Skin epidermis (tissue), 12 donors: ENCODE measurements at regions not wholly inside any gene's neighbourhood (a gene's known extent, or its start where the extent isn't known, plus 50 kb on each side); places are given as distances from the start of the nearest gene placed in this dataset.
"Not testable (repeated sequence)": the region's sequence is repeated elsewhere in the genome, so short reads cannot be mapped to it uniquely, and the experiment has no call there.

Experiments
- H3K27ac ChIP-seq, 21 experiments: fragments of 200-600 bp; sonication (generic) in 11 of 21; one replicate each; pipeline ENCODE4 v1.5.0; 2020; ENCODE audit warnings: mild to moderate bottlenecking in 3 of 21, inconsistent platforms in 2 of 21, moderate library complexity in 2 of 21
- H3K4me3 ChIP-seq, 7 experiments: fragments of 200-600 bp; sonication (generic) in 2 of 7; one replicate each; pipeline ENCODE4 v1.5.0; 2020; ENCODE audit warnings: inconsistent platforms in 2 of 7, mild to moderate bottlenecking in 2 of 7, moderate library complexity in 1 of 7

DNA sequence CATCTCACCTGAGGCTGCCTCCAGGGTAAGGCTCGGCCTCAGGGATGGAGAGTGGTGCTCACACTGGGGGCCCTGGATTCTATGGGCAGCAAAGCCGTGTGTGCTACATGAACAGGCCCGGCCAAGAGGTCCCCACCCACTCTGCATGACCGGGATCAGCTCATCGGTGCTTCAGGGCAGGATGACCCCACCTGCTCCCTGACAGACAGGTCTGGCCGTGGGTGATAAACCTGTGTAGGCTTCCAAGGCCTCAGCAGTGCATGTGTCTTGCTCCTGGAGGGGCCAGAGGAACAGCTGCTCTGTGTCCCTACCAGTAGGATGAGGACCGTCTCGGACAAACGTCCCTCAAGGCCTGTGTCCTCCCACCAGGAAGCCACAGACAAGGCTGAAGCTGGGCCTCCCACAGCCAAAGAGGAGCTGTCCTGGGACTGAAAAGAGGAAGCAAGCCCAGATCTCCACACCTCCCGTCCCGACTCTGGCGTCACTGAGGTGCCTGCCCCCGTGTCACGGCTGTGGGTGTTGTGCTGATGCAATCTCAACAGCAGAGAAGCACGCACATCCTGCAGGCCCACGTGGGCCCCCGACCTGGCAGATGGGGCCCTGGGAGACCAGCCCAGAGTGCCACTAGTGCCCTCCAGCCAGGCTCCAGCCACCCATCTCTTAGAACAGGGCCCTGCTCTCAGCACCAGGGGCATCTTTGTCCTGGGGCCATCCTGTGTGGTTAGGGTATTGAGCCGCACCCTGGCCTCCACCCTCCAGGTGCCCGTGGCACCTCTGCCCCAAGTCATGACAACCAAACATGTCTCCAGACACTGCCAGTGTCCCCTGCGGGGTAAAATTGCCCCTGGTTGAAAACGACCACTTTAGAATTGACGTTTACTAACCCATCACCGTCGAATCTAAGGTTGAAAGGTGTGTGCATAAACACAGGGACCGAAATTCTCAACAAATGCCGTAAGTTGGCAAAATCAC lies 5455.9 kb upstream of the TPTE start:
- H3K27ac ChIP-seq: peak overlapping the region in 1 of 21 experiments; percentile 42
- not testable (repeated sequence) for H3K4me3 ChIP-seq

- H3K4me3 ChIP-seq, H3K27ac ChIP-seq: not testable (repeated sequence)
Measured at GRCh38 chr21:5066682-5067251, 5454.6 kb upstream of the TPTE start.

DNA sequence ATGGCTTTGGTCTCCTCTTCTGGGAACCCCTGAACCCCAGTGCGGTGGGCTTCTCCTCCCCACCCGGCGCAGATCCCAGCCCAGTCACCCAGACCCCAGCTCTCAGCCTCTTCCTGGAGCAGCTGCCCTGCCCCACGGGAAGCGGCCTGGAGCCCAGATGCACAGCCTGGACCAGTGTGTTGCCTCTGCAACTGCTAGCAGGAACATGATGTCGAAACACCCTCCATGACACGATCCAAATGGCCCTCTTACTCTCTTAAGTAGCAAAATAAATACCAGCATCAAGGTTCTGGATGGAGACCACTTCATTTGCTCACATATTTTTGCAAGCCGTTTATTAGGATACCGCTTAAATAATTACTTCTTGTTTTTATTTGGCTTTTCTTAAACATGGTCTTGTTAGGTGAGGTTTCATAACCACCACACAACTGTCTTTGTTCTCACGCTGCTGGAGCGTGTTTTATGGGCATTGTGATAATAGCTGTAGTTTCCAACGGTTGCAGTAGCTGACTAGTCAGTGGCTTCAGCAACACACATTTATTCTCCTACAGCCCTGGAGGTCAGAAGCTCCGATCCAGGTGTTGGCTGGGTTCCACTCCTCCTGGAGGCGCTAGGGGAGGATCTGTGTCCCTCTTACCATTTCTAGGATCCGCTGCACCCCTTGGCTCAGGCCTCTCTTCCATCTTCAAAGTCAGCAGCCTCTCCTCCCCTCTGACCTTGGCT lies 5453.9 kb upstream of the TPTE start:
- H3K27ac ChIP-seq, H3K4me3 ChIP-seq: not testable (repeated sequence)

DNA sequence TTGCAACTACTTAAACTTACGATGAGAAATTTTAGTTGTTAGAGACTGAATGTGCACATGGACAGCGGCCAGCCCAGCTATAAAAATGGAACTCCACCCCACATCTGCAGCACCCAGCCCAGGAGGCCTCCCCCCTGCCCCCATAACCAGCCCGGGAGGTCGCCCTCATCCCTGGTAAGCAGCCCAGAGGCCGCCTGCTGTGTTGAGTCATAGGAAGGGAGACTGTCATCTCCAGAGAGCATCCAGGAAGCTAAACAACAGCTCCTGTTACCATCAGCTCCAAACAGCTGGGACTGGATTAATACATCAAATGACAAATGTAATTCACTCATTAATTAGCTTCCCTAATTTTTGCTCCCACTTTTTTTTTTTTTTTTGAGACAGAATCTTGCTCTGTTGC lies 5452.7 kb upstream of the TPTE start:
- not testable (repeated sequence) for H3K4me3 ChIP-seq, H3K27ac ChIP-seq

GRCh38 chr21:5071180-5071579 lies 5450.2 kb upstream of the TPTE start:
- H3K27ac ChIP-seq: not testable (repeated sequence)

DNA sequence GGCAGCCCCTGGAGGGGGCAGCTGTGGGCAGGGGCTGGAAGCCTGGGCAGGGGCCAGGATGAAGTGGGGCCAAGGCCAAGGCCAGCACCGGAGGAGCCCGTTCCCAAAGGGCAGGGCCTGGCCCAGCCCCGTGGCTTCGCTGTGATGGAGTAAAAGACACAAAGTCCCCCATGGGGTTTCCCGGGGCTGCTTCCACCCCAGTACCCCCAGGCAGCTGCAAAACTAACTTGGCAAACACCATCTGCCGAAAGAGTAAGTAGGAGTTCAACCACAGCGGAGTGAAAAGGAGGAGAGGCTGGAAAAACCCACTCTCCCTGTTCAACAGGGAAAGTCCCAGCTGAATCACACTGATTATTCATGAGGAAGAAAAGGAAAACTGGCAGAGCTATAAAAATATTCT lies 5444.5 kb upstream of the TPTE start:
- H3K4me3 ChIP-seq, H3K27ac ChIP-seq: not testable (repeated sequence)

More at GRCh38 chr21:5071180-5071579, 5450.2 kb upstream of the TPTE start:
- H3K4me3 ChIP-seq: not testable (repeated sequence)

DNA sequence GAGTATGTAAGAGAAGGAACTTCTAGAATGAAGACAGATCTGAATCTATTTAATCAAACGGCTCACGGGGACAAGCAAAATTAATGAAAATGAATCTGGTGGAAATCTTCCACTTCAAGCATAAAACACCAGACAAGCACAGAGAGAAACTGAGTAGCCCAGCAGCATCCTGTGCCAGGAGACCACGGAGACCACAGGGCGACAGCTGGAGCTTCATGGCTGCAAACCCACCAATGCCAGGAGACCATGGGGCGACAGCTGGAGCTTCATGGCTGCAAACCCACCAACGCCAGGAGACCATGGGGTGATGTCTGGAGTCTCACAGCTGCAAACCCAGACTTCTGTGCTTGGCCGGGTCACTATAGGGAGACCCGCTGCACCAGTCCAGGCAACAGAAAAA lies 5442.0 kb upstream of the TPTE start:
- H3K4me3 ChIP-seq: not testable (repeated sequence)

DNA sequence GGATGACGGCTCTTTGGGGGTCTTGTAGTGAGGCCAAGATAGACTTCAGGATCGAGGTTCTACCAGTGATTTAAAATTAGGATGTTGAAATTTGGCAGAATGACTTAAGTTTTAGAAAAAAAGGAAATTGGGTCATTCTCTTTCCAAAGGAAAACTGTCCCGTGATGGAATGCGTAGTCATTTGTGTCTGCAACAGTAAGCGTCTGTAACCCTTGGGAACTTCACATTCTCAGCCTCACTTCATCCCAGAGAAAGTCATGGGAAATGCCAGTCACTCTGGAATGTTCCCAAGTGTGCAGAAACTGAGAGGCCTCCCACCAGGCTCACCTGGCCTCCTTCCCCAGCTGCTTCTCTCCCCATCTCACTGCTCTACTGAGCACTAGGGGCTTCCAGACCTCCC lies 5441.4 kb upstream of the TPTE start:
- H3K4me3 ChIP-seq, H3K27ac ChIP-seq: not testable (repeated sequence)

More for the DNA sequence above, 5442.0 kb upstream of the TPTE start:
- not testable (repeated sequence) for H3K27ac ChIP-seq

- not testable (repeated sequence) for H3K27ac ChIP-seq, H3K4me3 ChIP-seq
Measured at GRCh38 chr21:5084246-5084645, 5437.1 kb upstream of the TPTE start.

GRCh38 chr21:5085456-5085855 lies 5435.9 kb upstream of the TPTE start:
- H3K4me3 ChIP-seq: not testable (repeated sequence)

GRCh38 chr21:5086416-5086815 lies 5435.0 kb upstream of the TPTE start:
- not testable (repeated sequence) for H3K27ac ChIP-seq, H3K4me3 ChIP-seq

More at GRCh38 chr21:5085456-5085855, 5435.9 kb upstream of the TPTE start:
- H3K27ac ChIP-seq: not testable (repeated sequence)

- H3K27ac ChIP-seq, H3K4me3 ChIP-seq: not testable (repeated sequence)
Measured at GRCh38 chr21:5088820-5089219, 5432.6 kb upstream of the TPTE start.

GRCh38 chr21:5089399-5090089 lies 5431.8 kb upstream of the TPTE start:
- not testable (repeated sequence) for H3K4me3 ChIP-seq, H3K27ac ChIP-seq

GRCh38 chr21:5090132-5091079 lies 5431.0 kb upstream of the TPTE start:
- H3K27ac ChIP-seq: peak overlapping the region in 1 of 21 experiments; percentile 33
- not testable (repeated sequence) for H3K4me3 ChIP-seq

DNA sequence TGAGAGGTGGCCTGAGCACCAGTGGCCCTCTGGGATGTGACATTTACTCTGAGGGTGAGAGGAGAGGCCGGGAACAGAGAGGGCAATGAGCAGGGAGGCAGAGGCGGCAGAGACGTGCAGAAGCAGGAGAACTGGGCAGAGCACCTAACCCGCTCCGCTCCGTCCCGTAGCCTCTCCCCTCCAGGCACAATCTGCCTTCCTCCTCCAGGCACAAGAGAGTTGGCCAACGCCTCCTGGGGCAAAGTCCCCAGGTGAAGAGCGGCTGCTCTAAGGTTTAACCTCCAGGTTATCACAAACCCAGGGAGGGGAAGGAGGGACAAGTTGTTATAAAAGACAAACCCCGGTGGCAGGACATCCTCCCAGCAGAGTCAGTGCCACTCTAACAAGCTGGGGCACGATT lies 5430.1 kb upstream of the TPTE start:
- H3K4me3 ChIP-seq, H3K27ac ChIP-seq: not testable (repeated sequence)

- H3K4me3 ChIP-seq, H3K27ac ChIP-seq: not testable (repeated sequence)
Measured at GRCh38 chr21:5095628-5096027, 5425.8 kb upstream of the TPTE start.

DNA sequence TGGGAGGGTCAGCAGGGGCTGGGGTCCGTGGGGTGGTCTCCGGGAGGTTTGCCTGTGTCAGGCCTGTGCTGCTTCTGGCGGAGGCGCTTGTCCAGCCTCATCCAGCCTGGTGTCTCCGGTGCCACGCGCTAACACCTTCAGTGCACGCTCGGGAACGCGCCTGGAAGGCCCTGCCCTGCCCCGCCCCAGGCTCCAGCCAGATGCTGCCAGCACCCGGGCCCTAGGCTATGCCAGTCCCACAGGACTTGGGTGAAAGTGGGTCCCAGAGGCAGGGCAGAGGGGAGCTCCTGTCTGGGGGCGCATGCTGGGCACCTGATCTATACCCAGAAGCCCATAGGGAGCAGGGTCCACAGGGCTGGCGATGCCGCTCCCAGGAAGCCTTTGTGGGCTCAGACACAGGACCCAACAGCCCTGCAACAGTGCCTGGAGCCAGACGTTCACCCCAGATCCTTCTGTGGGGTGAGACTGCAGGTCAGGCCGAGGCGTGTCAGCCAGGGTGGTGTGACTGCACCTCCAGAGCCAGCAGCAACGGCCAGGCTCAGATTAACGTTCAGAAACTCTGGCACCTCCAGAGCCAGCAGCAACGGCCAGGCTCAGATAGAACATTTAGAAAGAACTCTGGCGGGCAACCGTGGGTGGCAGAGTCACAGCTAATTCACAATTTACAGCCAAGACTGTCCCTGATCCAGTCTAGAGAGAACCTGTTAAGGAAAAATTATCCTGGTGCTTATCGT lies 5423.2 kb upstream of the TPTE start:
- not testable (repeated sequence) for H3K4me3 ChIP-seq, H3K27ac ChIP-seq

- not testable (repeated sequence) for H3K4me3 ChIP-seq, H3K27ac ChIP-seq
Measured at GRCh38 chr21:5100604-5101174, 5420.7 kb upstream of the TPTE start.
